ENCODE measurements at regions not wholly inside any gene's neighbourhood (a gene's known extent, or its start where the extent isn't known, plus 50 kb on each side); places are given as distances from the start of the nearest gene placed in this dataset.

DNA sequence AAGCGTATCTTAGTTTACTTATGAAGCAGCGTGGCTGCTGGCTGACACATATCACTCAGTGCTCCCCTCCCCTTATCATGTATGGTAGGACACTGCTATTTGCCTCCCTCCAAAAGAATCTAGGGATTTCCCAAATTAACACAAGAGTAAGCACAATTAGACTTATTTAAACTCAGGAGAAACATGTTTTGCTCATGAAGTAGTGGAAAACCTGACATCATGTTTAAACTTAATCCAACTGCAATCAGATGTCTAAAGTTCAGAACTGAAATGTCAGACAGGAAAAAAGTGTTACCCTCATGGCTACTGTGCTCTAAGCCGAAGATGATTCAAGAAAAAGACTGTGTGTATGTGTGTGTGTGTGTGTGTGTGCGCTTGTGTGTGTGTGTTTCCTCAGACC lies 324.1 kb upstream of the TNC start:
- H3K36me3 ChIP-seq: no peaks in the 10 kb centered on the region
- no peak for DNase-seq
- H3K9me3 ChIP-seq: no peaks in the 10 kb centered on the region
- peak in 1 of 2 donors; percentile 75 for ATAC-seq (ENCODE audit: low FRiP score in 2 of 2)
- no peak overlapping the region for H3K27ac ChIP-seq
- no peak overlapping the region for H3K4me3 ChIP-seq
- no peaks in the 10 kb centered on the region for H3K27me3 ChIP-seq
- H3K4me1 ChIP-seq: no peaks in the 10 kb centered on the region
- WGBS, 2 donors: 66% methylated on average over 4 of the region's 4 CpGs
- TF ChIP-seq, protein P1, sequence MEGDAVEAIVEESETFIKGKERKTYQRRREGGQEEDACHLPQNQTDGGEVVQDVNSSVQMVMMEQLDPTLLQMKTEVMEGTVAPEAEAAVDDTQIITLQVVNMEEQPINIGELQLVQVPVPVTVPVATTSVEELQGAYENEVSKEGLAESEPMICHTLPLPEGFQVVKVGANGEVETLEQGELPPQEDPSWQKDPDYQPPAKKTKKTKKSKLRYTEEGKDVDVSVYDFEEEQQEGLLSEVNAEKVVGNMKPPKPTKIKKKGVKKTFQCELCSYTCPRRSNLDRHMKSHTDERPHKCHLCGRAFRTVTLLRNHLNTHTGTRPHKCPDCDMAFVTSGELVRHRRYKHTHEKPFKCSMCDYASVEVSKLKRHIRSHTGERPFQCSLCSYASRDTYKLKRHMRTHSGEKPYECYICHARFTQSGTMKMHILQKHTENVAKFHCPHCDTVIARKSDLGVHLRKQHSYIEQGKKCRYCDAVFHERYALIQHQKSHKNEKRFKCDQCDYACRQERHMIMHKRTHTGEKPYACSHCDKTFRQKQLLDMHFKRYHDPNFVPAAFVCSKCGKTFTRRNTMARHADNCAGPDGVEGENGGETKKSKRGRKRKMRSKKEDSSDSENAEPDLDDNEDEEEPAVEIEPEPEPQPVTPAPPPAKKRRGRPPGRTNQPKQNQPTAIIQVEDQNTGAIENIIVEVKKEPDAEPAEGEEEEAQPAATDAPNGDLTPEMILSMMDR (IDR thresholded peaks at IDR 0.05): no peak
- TF ChIP-seq POLR2AphosphoS5 (IDR thresholded peaks at IDR 0.05): no peak
- TF ChIP-seq POLR2A (IDR thresholded peaks at IDR 0.05): no peak
- no peak for TF ChIP-seq EP300 (IDR thresholded peaks at IDR 0.05)

DNA sequence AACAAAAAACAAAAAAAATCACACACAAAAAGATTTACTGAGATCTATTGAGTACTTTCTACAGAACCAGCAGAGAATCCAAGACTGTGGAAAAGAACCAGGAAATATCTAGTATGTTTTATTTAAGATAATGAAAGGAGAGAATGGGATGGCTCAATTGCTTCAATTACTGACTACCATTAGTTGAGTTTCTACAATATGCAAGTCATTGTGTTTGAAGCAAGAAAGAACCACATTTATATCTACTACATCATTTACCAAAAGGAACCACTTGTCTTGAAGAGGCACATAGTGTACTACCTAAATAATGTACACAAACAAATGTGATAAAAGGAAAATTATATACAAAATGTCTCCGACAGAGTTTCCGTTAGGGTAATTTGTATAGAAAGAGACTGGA lies 325.9 kb upstream of the TNC start:
- TF ChIP-seq POLR2AphosphoS5 (IDR thresholded peaks at IDR 0.05): no peak
- no peak for TF ChIP-seq EP300 (IDR thresholded peaks at IDR 0.05)
- TF ChIP-seq POLR2A (IDR thresholded peaks at IDR 0.05): no peak
- TF ChIP-seq, protein P1 (IDR thresholded peaks at IDR 0.05): no peak
- Histone ChIP-seq H3K4me3 (no peak overlapping the region), H3K4me1 (no peaks in the 10 kb centered on the region), H3K27me3 (no peaks in the 10 kb centered on the region), H3K9me3 (no peaks in the 10 kb centered on the region), H3K27ac (no peak overlapping the region), H3K36me3 (no peaks in the 10 kb centered on the region)
- no peak for ATAC-seq (ENCODE audit: low FRiP score in 2 of 2)
- 94 to 95% methylated on average over 2 of the region's 2 CpGs for whole genome bisulfite sequencing, 2 donors
- DNase-seq: no peak

DNA sequence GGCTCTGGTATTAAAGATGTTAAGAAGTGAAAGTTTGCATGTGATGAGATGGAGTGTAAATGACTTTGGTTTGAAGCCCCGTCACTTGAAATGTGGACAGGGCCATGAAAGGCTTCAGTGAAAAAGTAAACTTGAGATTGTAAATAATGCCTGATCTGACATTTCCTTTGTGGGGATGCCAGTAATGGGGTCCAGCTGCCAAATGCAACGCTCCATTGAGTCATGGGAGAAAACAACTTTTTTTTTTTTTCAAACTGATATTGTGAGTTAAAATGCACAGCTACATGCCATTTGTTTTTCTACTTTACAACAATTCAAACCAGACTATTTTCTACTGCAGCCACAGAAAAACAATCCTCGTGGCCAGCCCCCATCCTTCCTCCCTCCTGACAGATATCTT lies 327.0 kb upstream of the TNC start:
- ATAC-seq (ENCODE audit: low FRiP score in 2 of 2) (no peak), DNase-seq (no peak)
- no peaks in the 10 kb centered on the region for H3K27me3 ChIP-seq
- no peak overlapping the region for H3K4me3 ChIP-seq
- H3K4me1 ChIP-seq: no peaks in the 10 kb centered on the region
- H3K36me3 ChIP-seq: no peaks in the 10 kb centered on the region
- H3K9me3 ChIP-seq: no peaks in the 10 kb centered on the region
- TF ChIP-seq, protein P1 (IDR thresholded peaks at IDR 0.05): no peak
- TF ChIP-seq POLR2A (IDR thresholded peaks at IDR 0.05): no peak
- no peak overlapping the region for H3K27ac ChIP-seq
- WGBS, 2 donors: 37 to 43% methylated on average over 3 of the region's 3 CpGs

DNA sequence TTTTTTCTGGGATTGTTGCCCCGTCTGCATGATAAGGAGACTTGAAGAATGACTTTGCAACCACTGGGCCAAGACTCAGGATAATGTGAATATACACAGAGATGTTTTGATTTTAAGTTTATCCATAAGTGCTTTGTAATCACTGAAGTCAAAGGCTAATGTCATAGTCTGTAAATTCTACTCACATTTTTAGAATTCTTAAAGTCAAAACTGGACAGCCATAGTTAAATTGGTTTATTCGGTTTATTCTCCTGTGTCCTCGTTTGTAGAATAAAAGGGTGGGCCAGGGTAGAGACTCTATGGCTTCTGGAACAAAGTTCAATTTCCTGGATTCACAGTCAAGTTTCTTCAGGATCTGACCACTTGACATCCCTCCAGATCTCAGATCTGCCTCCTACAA lies 327.7 kb upstream of the TNC start:
- 61% methylated on average over 3 of the region's 3 CpGs for WGBS, 2 donors
- H3K9me3 ChIP-seq: no peaks in the 10 kb centered on the region
- no peaks in the 10 kb centered on the region for H3K4me1 ChIP-seq
- TF ChIP-seq POLR2AphosphoS5 (IDR thresholded peaks at IDR 0.05) (no peak), EP300 (IDR thresholded peaks at IDR 0.05) (no peak), POLR2A (IDR thresholded peaks at IDR 0.05) (no peak)
- TF ChIP-seq, protein P1 (IDR thresholded peaks at IDR 0.05): no peak
- H3K27me3 ChIP-seq: no peaks in the 10 kb centered on the region
- no peak for DNase-seq
- H3K4me3 ChIP-seq: no peak overlapping the region
- H3K27ac ChIP-seq: no peak overlapping the region
- ATAC-seq (ENCODE audit: low FRiP score in 2 of 2): no peak
- H3K36me3 ChIP-seq: no peaks in the 10 kb centered on the region

DNA sequence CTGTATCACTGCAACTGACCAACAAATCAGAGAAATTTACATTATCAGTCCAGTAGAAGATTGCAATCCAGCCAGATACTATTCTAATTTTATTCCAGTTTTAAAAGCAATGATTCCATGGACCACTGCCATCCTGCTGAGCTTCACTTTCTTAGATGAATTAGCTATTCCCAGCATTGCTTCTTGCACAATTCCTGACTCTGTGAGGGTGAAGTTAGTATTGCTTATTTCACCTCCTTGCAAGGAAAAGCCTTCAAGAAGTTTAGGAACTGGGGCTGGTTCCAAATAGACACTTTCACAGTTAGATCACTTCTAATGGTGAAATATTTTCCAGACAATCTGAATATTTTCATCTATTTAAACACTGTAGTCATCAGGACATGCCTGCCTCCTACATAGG lies 338.6 kb upstream of the TNC start:
- no peak overlapping the region for H3K27ac ChIP-seq
- TF ChIP-seq, protein P1 (IDR thresholded peaks at IDR 0.05): no peak
- TF ChIP-seq EP300 (IDR thresholded peaks at IDR 0.05) (no peak), POLR2AphosphoS5 (IDR thresholded peaks at IDR 0.05) (no peak), POLR2A (IDR thresholded peaks at IDR 0.05) (no peak)
- no peaks in the 10 kb centered on the region for H3K9me3 ChIP-seq
- no peak overlapping the region for H3K4me3 ChIP-seq
- no peaks in the 10 kb centered on the region for H3K27me3 ChIP-seq
- H3K4me1 ChIP-seq: no peaks in the 10 kb centered on the region
- ATAC-seq (ENCODE audit: low FRiP score in 2 of 2) (peak in 1 of 2 donors; percentile 70), DNase-seq (no peak)
- H3K36me3 ChIP-seq: no peaks in the 10 kb centered on the region

Measured in upper lobe of left lung (tissue), 6 donors.